Fibroblast of mammary gland (primary cell): ENCODE measurements at regions not wholly inside any gene's neighbourhood (a gene's known extent, or its start where the extent isn't known, plus 50 kb on each side); places are given as distances from the start of the nearest gene placed in this dataset.

Source experiments
- DNase-seq: peaks from one replicate; pipeline ENCODE4 v3.0.0-alpha.2; 2010; ENCODE audit warnings: low read depth
- H3K4me3 ChIP-seq: 2 replicates; pipeline ENCODE4 v1.5.1; 2011; ENCODE audit warnings: low read depth, mild to moderate bottlenecking, low read length, moderate library complexity; ENCODE audit not compliant: control insufficient read depth
- TF ChIP-seq, protein P1 (sequence below): conservative IDR thresholded peaks from 2 replicates; pipeline ENCODE4 v1.5.1; 2011; ENCODE audit warnings: low read depth, low read length, inconsistent platforms; ENCODE audit not compliant: control insufficient read depth, insufficient read depth

DNA sequence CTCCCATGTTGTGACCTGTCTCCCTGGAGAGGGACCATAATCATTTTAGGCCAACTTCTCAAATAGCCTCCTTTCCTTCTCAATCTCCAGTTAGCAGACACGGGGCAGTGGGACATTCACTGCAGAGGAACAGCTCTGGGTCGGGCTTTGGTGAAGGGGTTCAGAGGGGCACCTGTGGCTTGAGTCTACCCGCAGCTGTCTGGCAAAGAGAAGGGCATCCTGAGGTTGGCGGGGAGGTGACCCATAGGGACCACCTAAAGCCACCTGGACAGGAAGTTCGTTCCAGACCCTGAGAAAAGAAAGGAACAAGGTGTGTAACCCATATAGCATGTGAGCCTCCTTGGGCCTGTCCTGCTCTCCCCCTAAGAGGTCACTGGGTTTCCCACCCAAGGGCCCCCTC, 155.0 kb downstream of the OAT start:
- no peak overlapping the region for H3K4me3 ChIP-seq
- TF ChIP-seq, protein P1, sequence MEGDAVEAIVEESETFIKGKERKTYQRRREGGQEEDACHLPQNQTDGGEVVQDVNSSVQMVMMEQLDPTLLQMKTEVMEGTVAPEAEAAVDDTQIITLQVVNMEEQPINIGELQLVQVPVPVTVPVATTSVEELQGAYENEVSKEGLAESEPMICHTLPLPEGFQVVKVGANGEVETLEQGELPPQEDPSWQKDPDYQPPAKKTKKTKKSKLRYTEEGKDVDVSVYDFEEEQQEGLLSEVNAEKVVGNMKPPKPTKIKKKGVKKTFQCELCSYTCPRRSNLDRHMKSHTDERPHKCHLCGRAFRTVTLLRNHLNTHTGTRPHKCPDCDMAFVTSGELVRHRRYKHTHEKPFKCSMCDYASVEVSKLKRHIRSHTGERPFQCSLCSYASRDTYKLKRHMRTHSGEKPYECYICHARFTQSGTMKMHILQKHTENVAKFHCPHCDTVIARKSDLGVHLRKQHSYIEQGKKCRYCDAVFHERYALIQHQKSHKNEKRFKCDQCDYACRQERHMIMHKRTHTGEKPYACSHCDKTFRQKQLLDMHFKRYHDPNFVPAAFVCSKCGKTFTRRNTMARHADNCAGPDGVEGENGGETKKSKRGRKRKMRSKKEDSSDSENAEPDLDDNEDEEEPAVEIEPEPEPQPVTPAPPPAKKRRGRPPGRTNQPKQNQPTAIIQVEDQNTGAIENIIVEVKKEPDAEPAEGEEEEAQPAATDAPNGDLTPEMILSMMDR, result no peak
- no peak for DNase-seq

DNA sequence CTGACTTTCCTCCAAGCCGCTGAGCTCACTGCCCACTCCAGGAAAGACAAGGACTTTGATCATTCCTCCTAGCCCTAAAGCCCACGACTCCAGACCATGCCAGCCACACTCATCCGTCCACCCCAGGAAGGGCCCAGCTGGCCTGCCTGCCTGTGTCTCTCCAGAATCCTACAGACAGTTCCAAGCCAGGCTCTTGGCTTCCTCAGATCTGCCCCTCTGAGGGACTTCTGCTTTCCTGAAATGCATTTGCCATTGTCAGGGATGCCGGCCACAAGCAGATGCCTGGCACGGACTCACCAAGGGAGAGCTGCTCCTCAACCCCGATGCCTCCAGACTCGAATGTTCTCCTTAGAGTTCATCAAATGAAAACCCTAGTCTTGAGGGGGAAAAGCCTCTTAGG, 155.8 kb downstream of the OAT start:
- no peak for DNase-seq
- H3K4me3 ChIP-seq, result no peak overlapping the region
- TF ChIP-seq, protein P1, result no peak

DNA sequence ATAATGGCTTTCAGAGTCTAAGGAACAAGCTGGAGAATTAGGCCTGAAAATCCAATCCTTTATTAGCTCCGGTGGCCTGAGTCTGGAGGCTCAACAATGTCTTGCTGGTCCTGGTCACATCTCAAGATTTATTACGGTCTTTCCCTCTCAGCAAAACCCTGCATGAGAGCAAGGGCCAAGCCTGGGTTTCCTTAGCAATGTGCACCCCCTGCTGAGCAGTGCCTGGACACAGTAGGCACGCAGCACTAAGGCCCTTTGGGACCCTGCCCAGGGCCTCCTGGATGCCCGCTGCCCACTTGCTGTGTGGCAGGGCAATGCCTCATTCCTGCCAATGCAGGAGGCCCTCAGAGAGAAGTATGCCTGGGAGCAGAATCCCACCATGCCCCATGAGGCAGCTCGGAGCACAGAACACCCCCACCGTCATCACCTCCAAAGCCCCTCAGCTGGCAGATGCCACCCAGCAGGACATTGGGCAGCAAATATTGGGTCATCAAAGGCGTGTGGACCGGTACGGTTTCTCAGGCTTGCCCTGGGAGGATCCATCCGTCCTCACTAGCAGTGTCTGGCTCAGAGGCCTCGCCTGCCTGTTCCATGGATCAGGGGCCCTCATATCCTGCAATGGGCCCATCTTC, 156.4 kb downstream of the OAT start:
- DNase-seq, result no peak
- H3K4me3 ChIP-seq, result no peak overlapping the region
- TF ChIP-seq, protein P1, result no peak

DNA sequence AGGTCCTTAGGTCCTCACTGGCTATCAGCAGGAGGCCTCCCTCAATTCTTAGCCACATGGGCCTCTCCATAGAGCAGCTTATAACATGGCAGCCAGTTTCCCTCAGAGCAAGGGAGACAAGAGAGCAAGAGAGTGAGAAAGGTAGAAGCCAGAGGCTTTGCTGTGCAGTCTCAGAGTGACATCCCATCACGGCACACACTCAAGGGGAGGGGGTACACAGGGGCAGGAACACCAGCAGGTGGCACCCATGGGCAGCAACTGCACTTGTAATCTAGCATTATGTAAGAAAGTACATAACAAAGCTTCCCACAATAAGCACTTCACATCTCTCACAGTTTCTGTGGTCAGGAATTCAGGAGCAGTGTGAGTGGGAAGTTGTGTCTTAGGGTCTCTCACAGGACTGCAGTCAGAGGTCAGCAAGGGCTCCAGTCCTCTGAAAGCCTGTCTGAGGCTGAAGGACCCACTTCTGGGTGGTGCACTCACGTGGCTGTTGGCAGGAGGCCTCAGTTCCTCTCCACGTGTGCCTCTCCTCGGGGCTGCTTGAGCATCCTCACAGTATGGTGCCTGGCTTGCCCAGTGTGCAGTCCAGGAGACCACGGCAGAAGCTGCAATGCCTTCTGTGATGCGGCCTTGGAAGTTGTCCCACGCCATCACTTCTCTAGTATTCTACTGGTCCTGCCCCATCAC, 159.4 kb downstream of the OAT start:
- TF ChIP-seq, protein P1, result peak; percentile 2
- no peak for DNase-seq
- no peak overlapping the region for H3K4me3 ChIP-seq

DNA sequence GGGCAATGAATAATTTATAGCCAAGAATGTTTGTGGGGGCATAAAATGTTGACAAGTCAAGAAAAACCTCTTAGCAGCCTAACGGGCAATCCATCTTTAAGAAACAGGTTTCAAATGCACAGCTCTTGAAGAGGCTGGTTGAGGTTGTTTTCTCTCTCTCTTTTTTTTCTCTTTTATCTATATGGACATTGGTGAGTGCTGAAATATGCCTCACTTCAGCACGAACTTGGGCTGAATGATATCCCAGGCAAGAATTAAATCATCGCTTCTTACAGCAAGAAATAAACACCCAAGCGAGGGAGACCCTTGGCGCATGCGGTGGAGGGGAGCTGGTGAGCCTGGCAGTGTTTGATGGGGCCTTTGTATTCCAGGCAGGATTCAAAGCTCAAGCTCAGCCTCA, 160.9 kb downstream of the OAT start:
- H3K4me3 ChIP-seq, result no peak overlapping the region
- TF ChIP-seq, protein P1, result no peak
- no peak for DNase-seq

DNA sequence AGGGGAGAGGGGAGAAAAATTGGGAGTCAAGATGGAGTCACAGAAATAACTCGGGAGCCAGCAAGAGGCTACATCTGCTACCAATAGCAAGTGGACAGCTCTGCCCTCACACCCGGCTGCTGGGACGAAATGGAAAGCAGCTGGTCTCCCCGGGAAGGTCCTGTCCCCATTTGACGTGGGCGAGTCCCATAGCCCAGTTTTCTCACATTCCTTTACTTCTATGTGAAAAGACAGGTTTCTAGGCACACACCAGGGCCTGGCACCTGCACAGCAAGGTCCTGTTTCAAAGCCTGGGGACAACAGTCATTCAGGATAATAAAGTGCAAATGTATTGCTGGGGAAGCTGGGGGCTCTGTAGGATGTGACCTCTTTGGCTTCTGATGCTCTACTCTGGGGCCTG, 162.6 kb downstream of the OAT start:
- no peak overlapping the region for H3K4me3 ChIP-seq
- TF ChIP-seq, protein P1, result no peak
- no peak for DNase-seq

DNA sequence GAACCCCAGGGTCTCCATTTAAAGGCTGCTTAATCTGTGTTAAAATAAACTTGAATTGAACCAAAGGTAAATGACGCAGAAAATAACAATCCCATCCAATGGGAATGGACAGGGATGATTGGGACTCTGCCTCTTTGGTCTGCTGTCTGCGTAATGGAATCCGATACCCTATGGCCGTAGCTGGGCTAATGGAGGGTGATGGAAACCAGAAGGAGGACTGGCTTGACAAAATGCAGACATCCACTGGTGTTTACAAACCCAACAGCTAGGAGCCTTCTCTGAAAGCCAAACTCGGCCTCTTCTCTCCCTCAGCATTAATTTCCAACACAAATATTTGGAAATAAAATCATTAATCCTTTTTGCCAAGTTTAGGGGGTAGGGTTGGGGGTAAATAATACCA, 162.2 kb upstream of the CHST15 start:
- H3K4me3 ChIP-seq, result no peak overlapping the region
- TF ChIP-seq, protein P1, result no peak

More for the DNA sequence above, 162.2 kb upstream of the CHST15 start:
- no peak for DNase-seq
